ENCODE measurements at regions not wholly inside any gene's neighbourhood (a gene's known extent, or its start where the extent isn't known, plus 50 kb on each side); places are given as distances from the start of the nearest gene placed in this dataset.
"Not testable (repeated sequence)": the region's sequence is repeated elsewhere in the genome, so short reads cannot be mapped to it uniquely, and the experiment has no call there.

- TF ChIP-seq ZBTB9 (CRISPR knock-in tag; IDR thresholded peaks at IDR 0.05), result no peak
- TF ChIP-seq SPI1 (IDR thresholded peaks at IDR 0.05; ENCODE audit: borderline replicate concordance, low read depth, low read length), result no peak
- TF ChIP-seq ZBTB8A (IDR thresholded peaks at IDR 0.05; ENCODE audit: partially characterized antibody), result no peak
Observed at GRCh38 chr6:73927421-73927820, 231.4 kb downstream of the CD109 start (continued).

GRCh38 chr6:73925703-73926102, 229.7 kb downstream of the CD109 start:
- H3K27ac ChIP-seq (ENCODE audit: extremely low read depth, low read depth, low read length); H3K9me3 ChIP-seq (replicated peaks; ENCODE audit: control insufficient read depth, insufficient read depth, low read depth, low read length); H3K4me3 ChIP-seq; H4K20me1 ChIP-seq (replicated peaks; ENCODE audit: control insufficient read depth, insufficient read depth, low read length); POLR2A ChIA-PET; intact Hi-C loops (cut with micrococcal nuclease); in situ Hi-C loops (cut with MboI); H3K79me2 ChIP-seq (ENCODE audit: control insufficient read depth, insufficient read depth, low read length); H3K36me3 ChIP-seq (ENCODE audit: control insufficient read depth, insufficient read depth, low read length); CTCF ChIA-PET (ENCODE audit: low intra/inter-chr PET ratio); ATAC-seq; BruUV-seq (replicated peaks); H3K9me1 ChIP-seq (ENCODE audit: control insufficient read depth, insufficient read depth, low read length); H3K4me2 ChIP-seq (ENCODE audit: insufficient read depth, low read length); DNase-seq (ENCODE audit: extremely low read depth in 1 of 4, low spot score in 3 of 4); H3K4me1 ChIP-seq (replicated peaks in 1 of 2; ENCODE audit: control insufficient read depth in 2 of 2, insufficient read depth in 2 of 2, low read length in 2 of 2); FAIRE-seq; H2AFZ ChIP-seq (ENCODE audit: low read depth, low read length); H3K27me3 ChIP-seq (ENCODE audit: control insufficient read depth in 2 of 2, insufficient read depth in 2 of 2, low read length in 2 of 2); H3K9ac ChIP-seq (ENCODE audit: insufficient read depth in 1 of 2, low read depth in 2 of 2, low read length in 2 of 2): not testable (repeated sequence)
- WGBS (ENCODE audit: insufficient coverage, low coverage, missing lambda C conversion rate), result 6% methylated on average over 15 of the region's 17 CpGs

All from K562 (cell line).